Gastrocnemius medialis (tissue), 4 donors: ENCODE measurements at regions not wholly inside any gene's neighbourhood (a gene's known extent, or its start where the extent isn't known, plus 50 kb on each side); places are given as distances from the start of the nearest gene placed in this dataset.

Source experiments
- CTCF ChIP-seq, 5 experiments: fragments of 450-650 bp in 3 of 5; fragments of 200-600 bp in 2 of 5; sonication (generic) in 2 of 5; IDR thresholded peaks in 4 of 5; conservative IDR thresholded peaks in 1 of 5; 1 replicate in 4 of 5; 2 replicates in 1 of 5; pipeline ENCODE4 v1.5.1; 2016 to 2019; ENCODE audit warnings: antibody characterized with exemption in 5 of 5, mild to moderate bottlenecking in 3 of 5, moderate library complexity in 3 of 5
- POLR2A ChIP-seq, 2 donors: fragments of 450-650 bp; IDR thresholded peaks; one replicate each; pipeline ENCODE4 v1.6.1; 2017; ENCODE audit warnings: antibody characterized with exemption in 2 of 2, mild to moderate bottlenecking in 2 of 2, moderate library complexity in 2 of 2

GRCh38 chr10:108966411-108966810 lies 956.9 kb downstream of the XPNPEP1 start:
- no peak for TF ChIP-seq CTCF (IDR thresholded peaks at IDR 0.05 in 4 of 5, conservative IDR thresholded peaks at IDR 0.05 in 1 of 5)
- TF ChIP-seq POLR2A (IDR thresholded peaks at IDR 0.05), result no peak
